ENCODE measurements at regions not wholly inside any gene's neighbourhood (a gene's known extent, or its start where the extent isn't known, plus 50 kb on each side); places are given as distances from the start of the nearest gene placed in this dataset.

DNA sequence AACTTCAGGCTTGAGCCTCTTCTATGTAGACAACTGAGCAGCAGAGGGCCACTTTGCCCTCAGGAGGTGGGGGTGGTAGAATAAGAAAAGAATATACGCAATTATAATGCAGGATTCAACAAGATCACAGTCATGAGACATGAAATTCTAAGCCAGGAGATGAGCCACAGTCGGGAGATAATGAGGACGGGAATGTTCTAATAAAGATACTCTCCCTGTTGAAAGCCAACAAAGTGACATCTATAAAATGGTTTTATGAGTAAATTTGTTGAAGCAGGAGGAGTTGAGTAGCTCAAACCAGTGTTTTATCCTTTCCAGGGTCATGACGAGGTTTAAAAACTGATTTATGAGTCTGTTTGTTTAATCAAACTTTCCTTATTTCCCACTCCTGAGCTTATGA is 152.0 kb upstream of the SERP2 start:
- DNase-seq (ENCODE audit: low read depth), result no peak

DNA sequence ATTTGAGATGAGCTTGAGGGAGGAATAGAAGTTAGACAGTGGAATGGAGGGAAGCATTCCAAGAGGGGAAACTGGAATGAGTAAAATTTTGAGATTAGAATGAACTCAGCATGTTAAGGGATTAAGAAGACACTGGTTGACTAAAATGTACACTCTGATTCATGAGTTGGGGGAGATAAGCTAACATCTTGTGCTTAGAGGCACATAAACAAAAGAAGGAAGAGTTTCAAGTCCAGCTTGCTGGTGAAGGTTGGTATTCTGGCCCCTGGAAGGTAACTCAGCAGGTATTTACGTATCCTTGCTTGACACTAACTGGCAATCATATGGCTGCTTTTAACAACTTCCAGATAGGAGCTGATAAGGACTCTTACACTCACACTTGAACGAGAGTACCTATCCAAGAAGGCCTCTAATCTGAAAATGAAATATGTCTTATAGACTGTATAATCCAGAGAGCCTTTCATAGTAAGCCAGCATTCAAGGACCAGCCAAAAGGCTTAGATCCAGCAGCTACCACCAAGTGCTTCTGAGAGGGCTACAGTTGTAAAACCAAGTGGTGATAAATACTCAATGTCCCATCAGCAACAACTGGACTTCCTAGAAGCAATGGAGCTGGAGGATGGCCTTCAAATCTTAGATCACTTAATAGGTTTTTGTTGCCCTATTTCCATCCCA is 149.7 kb upstream of the SERP2 start:
- no peak for DNase-seq (ENCODE audit: low read depth)

DNA sequence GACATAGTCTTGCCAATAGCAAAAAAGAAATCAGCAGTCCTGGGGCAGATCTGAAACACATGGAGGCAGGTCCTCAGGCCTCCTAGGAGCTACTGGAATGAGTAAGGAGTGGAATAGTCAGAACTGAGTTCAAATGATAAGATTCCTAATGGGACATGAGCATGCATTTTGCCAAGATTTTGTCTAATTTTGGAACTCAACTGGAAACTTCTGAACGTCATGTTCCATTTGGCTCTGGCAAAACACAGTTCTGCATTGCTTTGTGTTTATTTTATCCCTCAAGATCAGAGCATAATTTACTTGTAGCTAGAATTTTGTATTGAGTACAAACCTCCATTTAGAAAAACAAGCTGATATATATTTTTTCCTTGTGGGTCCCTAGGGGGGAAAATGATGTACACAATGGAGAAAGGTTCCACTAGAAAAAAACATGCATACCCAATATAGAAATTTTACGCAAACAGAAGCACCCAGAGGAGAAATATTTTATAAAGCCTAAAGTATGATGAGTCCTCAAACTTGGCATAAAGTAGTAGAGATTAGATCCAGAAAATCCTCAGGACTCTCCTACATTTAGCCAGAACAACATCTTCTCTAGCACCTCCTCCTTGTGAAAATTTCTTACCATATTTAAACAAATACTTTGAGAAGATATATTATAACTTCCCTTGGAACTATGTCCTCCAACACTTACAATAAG is 149.0 kb upstream of the SERP2 start:
- no peak for DNase-seq (ENCODE audit: low read depth)

DNA sequence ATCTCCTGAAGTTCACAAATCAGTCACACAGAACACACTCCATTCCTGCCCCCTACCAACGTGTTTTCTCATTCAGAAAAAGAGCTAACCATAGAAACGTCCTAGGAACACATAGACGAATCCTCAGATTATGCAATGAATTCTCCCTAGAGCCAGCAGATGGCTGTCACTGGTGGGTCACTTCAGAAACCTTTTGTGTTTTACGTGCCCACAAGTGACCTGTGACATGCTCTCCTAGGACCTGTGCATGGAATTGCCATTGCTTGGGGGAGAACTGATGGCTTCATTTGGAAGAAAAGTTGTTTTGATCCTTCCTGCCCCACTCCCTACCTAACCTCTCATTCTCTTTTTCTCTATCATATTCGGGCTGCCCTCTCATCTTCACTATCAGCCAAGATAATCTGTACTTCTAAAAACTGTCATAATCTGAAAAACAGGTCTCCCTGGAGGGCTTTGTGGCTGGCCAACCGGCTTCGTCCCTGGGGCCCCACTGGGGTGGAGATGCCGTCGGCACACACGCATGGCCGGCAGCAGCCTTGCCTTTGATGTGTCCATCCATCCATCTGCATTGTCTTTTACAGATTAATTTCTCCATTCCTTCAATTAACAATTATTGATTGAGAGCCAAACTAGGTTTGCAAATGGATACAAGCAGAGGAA is 144.1 kb upstream of the SERP2 start:
- no peak for DNase-seq (ENCODE audit: low read depth)

DNA sequence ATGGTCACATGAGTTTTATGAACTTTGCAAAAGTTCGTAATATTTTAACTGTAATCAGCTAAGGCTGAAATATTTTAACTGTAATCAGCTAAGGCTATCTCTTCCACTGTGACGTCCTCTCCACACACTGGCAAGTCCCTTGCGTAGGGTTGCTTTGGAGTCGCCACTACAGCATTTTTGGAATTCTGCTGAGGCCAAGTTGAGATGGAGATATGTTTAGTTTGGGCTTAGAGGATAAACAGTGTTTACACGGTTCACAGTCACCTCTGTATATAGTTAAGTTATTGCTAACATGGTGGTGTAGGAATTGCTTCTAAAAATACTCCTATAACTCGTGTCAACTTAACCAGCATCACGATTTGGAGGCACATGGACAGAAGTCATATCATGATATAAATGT is 143.6 kb upstream of the SERP2 start:
- DNase-seq (ENCODE audit: low read depth), result no peak

DNA sequence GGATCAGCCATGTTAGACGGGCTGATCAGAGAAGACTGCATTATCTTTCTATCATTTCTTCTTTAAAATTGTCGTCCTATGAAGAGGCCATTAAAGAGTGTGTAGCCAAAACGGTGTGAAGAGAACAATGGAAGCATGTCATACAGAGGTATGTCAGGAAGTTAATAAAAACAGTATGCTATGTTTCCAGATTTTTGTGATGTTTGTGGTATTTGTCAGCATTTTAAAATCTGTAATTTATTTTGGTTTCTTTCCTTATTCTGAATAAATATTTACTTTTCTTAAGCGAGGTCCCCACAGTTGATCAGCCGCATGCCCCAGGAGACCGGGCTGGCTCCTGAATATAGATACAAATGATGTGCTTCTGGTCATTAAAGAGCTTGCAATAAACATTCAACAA is 142.9 kb upstream of the SERP2 start:
- no peak for DNase-seq (ENCODE audit: low read depth)

DNA sequence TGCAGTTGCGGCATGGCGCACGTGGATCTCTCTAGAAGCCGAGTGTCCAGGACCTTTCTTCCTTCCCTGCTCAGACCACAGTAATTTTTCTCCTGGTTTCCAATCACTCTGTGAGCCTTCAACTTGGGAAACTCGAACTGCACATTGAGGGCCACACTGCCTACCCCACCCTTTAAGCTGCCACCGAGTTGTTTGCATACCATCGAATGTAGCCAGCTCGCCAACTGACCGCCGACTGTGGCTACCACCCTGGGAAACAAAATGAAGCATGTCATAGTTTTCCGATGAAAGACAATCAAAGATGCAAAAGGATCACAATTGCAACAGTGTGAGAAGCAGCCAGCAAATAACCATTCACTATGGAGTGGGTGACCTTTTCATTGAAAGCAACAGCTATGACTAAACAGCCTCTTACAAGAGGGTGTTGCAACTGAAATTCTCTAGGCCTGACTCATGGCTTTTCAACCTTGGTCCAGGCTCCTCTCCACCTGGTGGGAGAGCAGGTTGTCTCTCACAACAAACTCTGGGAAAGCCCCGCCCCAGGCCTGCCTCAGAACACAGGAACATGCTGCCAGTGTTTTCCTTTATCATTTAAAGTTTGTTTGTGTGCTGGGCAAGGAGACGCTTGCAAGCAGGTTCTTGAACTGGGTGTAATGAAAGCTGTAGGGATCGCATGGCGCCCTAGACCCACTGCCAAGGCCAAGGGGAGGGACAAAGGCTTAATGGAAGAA is 141.7 kb upstream of the SERP2 start:
- DNase-seq (ENCODE audit: low read depth), result no peak

DNA sequence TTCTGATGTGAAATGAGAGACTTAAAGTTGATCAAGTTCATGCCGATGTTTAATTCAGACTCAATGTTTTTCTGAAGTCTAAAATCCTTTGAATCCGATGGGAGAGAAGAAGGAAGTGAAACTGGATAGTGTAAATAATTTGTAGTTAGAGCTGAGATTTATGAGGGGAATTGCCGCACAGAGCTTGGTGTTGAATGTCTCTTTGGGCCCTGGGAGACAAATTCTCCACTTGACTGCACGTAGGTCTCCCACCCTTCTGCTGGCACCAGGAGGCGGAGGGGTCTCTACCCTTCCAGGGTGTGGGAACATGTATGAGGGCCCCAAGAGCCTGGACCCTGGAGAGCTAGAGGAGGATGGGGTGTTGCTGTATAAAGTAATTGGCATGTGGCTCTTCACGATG is 140.8 kb upstream of the SERP2 start:
- no peak for DNase-seq (ENCODE audit: low read depth)

DNA sequence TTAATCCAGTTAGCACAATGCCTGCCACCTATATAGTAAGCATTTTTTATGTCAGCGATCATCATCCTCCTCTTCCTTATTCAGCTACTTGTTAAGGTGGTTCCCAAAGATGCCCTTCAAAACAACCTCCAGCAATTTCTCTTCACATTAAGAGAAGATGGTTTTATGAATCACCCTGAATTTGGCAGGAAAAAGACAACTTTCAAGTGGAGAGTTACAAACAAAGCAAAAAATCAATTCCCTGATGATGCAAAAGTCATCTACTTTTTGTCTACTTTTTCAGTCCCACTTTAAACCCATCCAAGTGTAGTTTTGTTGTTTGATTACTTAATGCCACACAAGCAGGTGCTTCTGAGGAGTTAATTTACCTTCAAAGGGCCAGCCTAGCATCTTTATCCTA is 139.1 kb upstream of the SERP2 start:
- DNase-seq (ENCODE audit: low read depth), result no peak

DNA sequence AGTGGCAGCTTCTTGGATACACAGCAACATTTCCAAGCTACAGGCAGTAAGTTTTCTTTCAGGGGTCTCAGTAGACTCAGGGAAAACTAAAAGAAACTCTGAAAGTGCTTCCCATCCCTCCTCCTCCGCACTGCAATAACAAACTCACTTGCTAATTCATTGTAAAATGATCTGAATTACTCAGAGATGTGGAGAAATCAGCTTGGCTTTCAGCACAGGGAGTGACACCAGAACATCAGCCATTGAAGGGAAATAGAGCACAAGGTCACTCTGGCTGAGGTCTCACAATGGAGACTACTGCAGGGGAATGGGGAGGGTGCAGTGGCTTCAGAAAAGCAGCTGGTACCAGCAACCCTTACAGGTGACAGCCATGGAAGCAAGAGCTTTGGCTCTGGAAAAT is 137.3 kb upstream of the SERP2 start:
- DNase-seq (ENCODE audit: low read depth), result no peak

DNA sequence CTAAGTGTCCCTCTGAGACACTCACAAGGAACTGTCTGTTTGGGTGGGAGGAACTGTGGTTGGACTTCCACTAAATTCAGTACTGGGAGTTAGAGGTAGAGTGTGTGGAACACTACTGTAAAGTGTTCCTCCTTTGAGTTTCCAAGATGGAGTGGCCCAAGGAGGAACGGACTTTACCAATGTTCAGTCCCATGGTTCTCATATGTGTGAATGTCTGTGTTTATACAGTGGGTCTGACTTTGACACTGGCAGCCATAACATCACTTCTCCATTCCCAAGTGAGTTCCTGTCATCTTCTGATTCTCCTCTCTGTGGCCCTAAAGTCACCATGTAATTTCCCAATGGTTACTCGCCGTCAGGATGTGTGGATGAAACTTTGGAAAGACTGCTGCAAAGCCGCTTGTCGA is 136.8 kb upstream of the SERP2 start:
- DNase-seq (ENCODE audit: low read depth), result no peak

DNA sequence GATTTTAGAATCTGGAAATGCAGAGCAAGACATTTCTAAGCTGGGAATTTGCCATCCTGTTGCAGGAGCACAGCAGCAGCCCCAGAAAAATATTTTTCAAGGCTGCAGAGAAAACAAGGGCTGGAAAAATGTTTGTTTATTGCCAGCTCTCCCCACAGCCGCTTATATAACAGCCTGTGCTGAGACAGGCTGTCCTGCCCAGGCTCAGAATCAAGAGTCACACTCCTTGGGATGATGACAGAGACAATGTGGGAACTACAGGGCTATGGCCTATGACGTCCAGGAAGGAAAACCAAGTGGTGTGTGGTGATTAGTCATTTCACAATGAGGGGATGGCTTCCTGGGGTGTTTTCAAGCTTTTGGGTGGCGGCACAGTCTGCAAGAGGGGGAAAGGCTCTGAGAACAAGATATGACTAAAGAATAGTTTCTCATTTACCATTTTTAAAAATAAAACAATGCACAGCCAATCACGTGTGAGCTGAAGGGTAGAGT is 136.3 kb upstream of the SERP2 start:
- no peak for DNase-seq (ENCODE audit: low read depth)

DNA sequence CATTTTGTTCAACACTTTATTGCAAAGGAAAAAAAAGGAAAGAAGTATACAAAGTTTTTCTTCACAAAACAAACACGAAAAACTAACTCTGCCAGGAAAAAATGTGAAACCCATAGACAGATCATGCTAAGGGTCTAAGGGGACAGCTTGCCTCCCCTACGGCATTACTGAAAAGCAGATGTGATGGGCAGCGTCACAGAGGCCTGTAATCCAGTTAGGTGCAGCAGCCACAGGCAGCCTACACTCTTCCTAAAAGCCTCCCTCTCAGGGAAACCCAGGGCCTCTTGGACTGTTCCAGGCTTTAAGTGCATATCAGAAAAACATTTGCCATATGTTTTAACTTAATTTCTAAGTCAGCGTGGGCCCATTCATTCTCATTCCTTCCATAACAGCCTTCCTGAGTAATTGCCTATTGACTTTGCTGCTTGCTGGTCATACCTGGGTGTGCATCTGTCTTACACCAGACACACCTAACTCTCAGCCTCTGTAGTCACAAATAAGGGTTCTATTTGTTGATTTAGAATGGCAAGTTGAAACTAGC is 135.7 kb upstream of the SERP2 start:
- no peak for DNase-seq (ENCODE audit: low read depth)

DNA sequence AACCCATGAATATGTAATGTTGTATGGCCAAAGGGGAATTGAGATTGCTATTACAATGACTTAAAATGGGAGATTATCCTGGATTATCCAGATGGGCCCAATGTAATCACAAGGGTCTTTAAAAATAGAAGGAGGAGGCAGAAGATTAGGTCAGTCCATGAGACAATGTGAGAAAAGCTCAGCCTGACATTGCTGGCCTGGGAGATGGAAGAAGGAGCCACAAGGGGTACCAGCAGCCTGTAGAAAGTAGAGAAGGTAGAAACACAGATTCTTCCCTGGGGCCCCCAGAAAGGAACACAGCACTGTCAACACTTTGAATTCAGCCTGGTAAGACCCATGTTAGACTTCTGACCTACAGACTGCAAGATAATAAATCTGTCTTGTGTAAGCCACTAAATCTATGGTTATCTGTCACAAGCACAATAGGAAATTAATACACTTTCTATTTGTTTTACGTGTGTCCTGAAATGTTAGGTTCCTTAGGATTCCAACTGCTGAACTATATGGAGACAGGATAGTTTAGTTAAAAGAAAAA is 132.9 kb upstream of the SERP2 start:
- DNase-seq (ENCODE audit: low read depth), result no peak

DNA sequence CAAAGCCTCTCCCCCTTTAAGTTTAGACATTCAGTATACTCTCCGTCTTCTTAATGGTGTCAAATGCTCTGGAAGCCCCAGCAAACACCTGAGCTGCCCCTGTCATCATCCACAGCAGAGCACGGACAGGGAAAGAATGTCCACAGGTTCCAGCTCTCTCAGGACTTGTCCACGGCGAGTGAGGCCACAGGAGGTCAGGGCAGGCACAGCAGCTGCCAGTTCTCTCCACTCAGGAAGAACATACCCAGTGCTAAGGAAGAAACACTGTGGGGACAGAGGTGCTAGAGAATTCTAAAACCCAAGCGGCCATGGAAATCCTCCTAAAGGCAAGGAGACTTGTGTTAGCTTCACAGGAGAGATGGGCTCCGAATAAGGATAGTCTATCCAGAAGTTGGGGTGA is 132.0 kb upstream of the SERP2 start:
- DNase-seq (ENCODE audit: low read depth), result no peak

DNA sequence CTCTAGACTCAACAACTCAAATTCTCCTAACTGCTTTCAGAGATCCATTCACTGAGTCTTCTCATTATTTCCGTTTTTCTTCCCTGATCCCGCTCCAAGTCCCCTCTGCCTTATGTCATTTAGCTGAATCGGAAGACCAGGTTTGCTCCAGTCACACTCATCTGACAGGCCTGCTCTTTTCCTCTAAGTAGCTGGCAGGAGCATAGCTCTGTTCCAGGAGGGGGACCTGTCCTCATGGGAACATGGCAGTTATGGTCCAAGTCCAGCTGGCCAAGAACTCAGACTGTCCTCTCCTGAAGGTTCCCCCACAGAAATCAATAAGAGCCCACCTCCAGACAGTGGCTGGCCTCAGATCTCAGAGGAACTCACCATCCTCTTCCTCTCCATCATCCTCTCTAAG is 130.9 kb upstream of the SERP2 start:
- no peak for DNase-seq (ENCODE audit: low read depth)

DNA sequence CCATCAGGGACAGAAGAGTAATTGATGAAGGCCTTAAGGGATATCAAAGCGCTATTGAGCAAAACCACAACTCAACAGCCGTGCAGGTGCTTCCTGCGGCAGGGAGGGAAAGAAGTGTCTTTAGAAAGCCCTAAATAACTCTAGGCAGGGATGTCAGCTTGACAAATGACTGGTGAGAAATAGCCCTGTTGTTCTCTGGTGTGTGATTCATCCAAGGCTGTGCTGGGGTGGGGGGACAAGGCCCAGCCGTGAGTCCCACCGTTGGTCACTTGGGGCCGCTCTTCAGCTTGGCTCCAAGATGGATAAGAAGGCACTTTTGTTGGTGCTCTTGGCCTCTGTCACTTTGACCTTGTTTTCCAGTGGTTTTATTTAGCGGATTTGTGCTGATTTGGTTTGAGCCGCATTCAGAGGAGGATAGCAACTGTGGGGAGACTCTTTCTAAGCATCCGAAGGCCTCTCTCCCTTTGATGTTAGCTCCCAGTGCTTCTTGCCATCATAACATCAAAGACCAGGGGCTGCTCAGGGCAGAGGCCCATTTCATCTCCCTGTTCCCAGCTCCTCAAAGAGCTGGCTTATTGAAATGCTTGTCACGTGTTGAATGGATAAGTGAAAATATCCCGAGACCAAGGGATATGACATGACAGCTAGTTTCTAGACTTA is 130.3 kb upstream of the SERP2 start:
- DNase-seq (ENCODE audit: low read depth), result no peak

DNA sequence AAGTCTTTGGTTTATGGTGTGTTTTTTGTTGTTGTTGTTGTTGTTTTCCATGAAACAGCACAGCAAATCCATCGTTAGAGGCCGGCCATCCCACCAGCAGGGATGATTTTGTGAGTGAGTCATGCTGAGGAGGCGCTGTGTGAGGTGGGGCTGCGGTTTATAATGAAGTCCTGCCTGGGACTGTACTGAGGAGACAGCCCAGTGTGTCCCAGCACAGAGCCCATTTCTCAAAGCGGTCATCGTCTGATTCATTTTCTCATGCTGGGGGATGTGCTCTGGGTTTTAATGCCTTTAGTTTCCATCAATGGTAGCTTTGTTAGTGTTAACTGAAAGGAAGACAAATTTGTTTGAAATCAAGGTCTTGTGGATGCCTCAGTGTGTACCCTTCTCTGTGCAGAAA is 129.3 kb upstream of the SERP2 start:
- DNase-seq (ENCODE audit: low read depth), result no peak

DNA sequence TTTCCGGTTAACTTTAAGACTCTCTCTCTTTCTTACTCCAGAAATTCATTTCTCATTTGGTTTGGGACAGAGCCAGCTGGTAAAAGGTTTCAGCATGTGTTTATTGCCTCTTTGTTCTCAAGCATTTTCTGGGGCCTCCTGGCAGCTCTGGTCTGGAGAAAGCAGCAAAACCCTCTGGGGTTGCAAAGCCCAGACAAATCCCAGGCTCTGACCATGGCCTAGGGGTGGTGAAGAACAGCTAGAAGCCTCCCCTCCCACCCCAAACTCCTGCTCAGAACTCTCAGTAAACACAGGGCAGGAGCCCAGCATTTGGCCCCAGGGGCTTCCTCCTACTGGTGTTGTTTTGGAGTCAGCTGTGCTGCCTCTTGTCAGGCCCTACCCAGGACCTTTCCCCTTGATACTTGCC is 124.2 kb upstream of the SERP2 start:
- no peak for DNase-seq (ENCODE audit: low read depth)

DNA sequence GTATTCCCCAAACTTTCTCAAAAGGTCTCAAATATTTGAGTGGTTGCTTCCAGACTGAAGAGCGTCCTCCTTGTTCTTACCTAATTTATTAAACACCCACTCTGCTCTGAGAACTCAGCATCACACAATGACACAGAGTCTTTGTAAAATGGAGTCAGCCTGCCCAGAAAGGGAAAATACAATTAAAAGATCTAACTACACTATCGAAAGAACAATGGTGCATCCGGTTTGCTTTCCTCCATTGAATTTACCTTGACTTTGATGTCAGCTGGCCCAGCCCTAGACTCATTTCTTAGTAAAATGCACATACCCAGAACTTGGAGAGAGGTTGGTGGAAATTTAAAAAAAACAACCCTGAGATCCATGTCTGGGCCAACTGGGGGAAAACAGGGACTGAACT is 120.7 kb upstream of the SERP2 start:
- DNase-seq (ENCODE audit: low read depth), result no peak

DNA sequence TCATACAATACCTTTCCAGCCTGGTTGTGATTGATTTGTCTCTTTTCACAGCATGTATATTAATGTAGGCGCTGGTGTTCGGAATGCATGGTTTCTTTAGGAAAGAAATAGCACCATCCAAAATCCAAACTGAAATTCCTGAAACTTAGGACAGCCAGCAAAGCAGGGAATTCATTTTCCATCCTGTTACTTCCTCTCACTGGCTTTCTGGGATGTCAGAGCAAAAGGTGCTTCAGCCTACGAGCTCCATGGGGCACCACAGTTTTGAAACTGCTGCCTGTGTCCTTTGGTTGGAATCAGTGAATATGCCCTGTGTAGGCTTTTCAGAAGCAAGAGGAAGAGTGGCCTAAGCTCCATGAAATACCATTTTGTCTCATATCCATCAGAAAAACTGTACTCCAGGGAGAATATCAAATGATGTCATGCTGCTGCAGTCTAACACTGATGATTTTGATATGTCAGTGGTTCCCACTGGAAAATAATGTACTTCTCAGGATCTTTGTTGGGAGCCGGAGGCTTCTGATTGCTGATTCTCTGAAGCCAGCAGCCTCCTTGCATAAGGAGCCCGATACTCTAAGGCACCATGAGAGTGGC is 117.8 kb upstream of the SERP2 start:
- no peak for DNase-seq (ENCODE audit: low read depth)
